ENCODE measurements at regions not wholly inside any gene's neighbourhood (a gene's known extent, or its start where the extent isn't known, plus 50 kb on each side); places are given as distances from the start of the nearest gene placed in this dataset.
A peak's percentile ranks its signal among the peaks of the same experiment; 100 is the strongest.

DNA sequence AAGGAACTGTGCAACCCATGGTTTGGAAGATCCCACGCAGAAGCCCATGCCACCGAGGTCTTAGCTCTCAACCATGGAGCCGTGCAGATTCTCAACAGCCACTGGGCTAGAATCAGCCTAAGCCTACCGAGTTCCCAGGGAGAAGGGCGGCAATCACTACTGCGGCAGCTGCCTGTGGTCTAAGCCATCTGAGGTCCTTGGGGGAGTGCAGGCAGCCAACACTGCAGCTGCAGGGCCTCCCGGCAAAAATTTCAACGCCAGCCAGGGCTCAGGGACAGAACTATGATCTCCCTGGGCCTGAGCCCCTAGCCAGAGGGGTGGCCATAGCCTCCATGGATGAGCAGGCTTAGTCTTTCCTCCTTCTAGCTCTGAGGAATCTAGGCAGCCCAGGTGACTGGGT lies 156.8 kb upstream of the CLEC14A start:
- H3K27me3 ChIP-seq, result no peaks in the 10 kb centered on the region
- no peak overlapping the region for H3K4me3 ChIP-seq
- H3K27ac ChIP-seq, result no peak overlapping the region
- DNase-seq, result no peak
- H3K36me3 ChIP-seq, result no peaks in the 10 kb centered on the region
- ATAC-seq, result no peak
- no peaks in the 10 kb centered on the region for H3K9me3 ChIP-seq
- intact Hi-C loops (cut with DNase I), result no loop called here
- H3K4me1 ChIP-seq, result no peaks in the 10 kb centered on the region
- no peak for TF ChIP-seq CTCF (IDR thresholded peaks at IDR 0.05)

GRCh38 chr14:38410442-38410841 lies 154.5 kb upstream of the CLEC14A start:
- no peaks in the 10 kb centered on the region for H3K27me3 ChIP-seq
- intact Hi-C loops (cut with DNase I), result no loop called here
- no peak overlapping the region for H3K27ac ChIP-seq

DNA sequence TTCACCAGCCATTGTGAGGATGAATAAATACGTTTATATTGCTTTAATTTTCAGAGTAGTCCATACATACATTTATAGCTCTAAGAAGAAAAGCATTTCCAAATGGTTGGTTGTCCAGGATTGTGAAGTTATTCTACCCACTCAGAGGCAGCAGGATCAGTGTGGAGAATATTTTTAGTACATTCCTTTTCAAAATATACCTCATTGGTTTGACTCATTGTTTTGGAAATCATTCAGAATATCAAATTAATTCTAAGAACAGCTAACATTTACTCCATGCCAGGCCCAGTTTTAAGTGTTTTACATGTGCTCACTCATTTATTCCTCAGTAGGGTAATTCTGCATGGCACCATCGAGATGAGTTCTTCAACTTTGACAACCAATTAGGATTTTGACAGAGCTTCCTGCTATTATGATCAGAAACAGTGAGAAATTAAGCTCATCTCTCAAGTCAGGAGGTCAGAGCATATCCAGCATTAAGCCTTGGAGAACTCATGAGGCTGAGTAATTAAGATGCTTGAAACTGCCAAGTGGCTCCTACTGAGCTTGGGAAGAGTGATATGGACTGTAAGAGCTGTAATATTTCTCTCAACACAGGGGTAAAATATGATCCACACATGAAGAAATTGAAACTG lies 153.3 kb upstream of the CLEC14A start:
- Histone ChIP-seq H3K27ac (no peak overlapping the region), H3K27me3 (no peaks in the 10 kb centered on the region), H3K4me3 (no peak overlapping the region), H3K4me1 (no peaks in the 10 kb centered on the region), H3K9me3 (no peaks in the 10 kb centered on the region), H3K36me3 (no peaks in the 10 kb centered on the region)
- no peak for TF ChIP-seq CTCF (IDR thresholded peaks at IDR 0.05)
- intact Hi-C loops (cut with DNase I), result no loop called here
- ATAC-seq (no peak), DNase-seq (no peak)

More at GRCh38 chr14:38410442-38410841, 154.5 kb upstream of the CLEC14A start:
- TF ChIP-seq CTCF (IDR thresholded peaks at IDR 0.05), result no peak
- no peak for DNase-seq
- no peaks in the 10 kb centered on the region for H3K36me3 ChIP-seq
- no peak for ATAC-seq
- H3K4me1 ChIP-seq, result no peaks in the 10 kb centered on the region
- no peak overlapping the region for H3K4me3 ChIP-seq
- no peaks in the 10 kb centered on the region for H3K9me3 ChIP-seq

DNA sequence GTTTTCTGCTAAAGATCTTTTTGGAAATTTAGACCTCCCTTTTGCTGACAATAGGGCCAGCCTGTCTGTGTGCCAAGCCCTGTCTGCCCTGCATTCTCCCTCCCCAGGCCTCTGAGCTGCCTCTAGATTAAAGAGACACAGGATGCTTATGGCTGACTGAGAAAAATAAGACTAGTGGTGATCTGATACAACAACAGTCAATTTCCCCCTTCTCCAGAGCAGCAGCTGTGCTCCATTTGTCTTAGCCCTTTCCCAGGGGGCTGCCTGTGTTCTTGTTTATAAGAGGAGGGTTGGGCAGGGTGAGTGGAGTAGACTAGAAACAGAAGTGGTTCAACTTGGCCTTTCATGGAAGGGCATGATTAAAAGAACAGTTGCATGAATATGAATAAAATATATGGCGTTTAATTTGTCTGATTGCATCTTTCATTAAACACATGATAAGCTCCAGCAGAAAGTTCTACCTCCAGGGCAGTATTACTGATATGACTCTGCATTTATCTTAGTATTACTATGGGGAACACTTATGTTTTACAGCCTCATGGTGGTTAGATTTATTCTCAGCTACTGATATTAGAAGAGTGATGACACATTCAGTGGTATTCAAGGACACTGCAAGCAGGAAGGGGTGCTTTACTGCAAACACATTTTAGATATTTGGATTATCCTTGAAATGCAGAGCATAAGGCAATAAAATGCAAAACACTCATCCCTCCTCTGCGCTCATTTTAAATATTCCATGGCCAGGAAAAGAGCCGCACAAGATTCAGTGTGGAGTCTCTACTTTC lies 150.2 kb upstream of the CLEC14A start:
- TF ChIP-seq CTCF (IDR thresholded peaks at IDR 0.05), result no peak
- intact Hi-C loops (cut with DNase I), result no loop called here
- Histone ChIP-seq H3K36me3 (no peaks in the 10 kb centered on the region), H3K27ac (no peak overlapping the region), H3K27me3 (no peaks in the 10 kb centered on the region), H3K4me1 (no peaks in the 10 kb centered on the region), H3K4me3 (no peak overlapping the region), H3K9me3 (no peaks in the 10 kb centered on the region)
- ATAC-seq (no peak), DNase-seq (peak in 1 of 4 donors; percentile 50)

DNA sequence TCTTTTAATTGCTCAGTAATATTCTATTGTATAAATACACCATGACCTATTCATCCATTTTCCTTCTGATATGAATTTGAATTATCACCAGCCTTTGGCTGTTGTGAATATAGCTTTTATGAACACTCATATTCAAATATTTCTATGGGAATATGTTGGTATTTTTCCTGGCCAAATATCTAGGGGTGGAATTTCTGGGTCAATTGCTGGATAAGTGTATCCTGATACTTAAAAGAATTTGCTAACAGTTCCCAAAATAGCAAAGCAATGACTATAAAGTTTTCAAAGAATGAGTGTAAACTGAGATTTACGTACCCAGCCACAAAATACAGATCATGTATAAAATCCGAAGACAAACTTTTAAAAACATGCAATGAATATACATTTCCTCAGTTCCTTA lies 148.7 kb upstream of the CLEC14A start:
- no peak for ATAC-seq
- H3K27ac ChIP-seq, result no peak overlapping the region
- no peak for DNase-seq
- intact Hi-C loops (cut with DNase I), result no loop called here
- H3K27me3 ChIP-seq, result no peaks in the 10 kb centered on the region
- no peak overlapping the region for H3K4me3 ChIP-seq
- TF ChIP-seq CTCF (IDR thresholded peaks at IDR 0.05), result no peak
- no peaks in the 10 kb centered on the region for H3K4me1 ChIP-seq
- no peaks in the 10 kb centered on the region for H3K36me3 ChIP-seq
- H3K9me3 ChIP-seq, result no peaks in the 10 kb centered on the region

Data from left lung (tissue), 4 donors.